K562 (cell line): ENCODE measurements at regions not wholly inside any gene's neighbourhood (a gene's known extent, or its start where the extent isn't known, plus 50 kb on each side); places are given as distances from the start of the nearest gene placed in this dataset.

Experiments used
- CTCF ChIP-seq, 3 experiments: IDR thresholded peaks in 2 of 3; conservative IDR thresholded peaks in 1 of 3; 2 replicates each; pipeline ENCODE4 v1.5.1; 2011 to 2012; ENCODE audit warnings: low read length in 3 of 3, mild to moderate bottlenecking in 3 of 3, control low read depth in 2 of 3, improper control_type of control experiment in 1 of 3, inconsistent platforms in 1 of 3, low read depth in 1 of 3, mixed read lengths in 1 of 3, moderate library complexity in 1 of 3; ENCODE audit not compliant: insufficient read depth in 2 of 3
- ETV6 ChIP-seq, 3 experiments: fragments of 150-350 bp in 1 of 3; sonication (generic) in 1 of 3; formaldehyde crosslinking in 1 of 3; IDR thresholded peaks; 2 replicates each; pipeline versions ENCODE4 v1.6.1 to v1.8.0; 2014 to 2022; ENCODE audit warnings: borderline replicate concordance in 2 of 3, low read depth in 2 of 3, antibody characterized with exemption in 1 of 3, low read length in 1 of 3, mild to moderate bottlenecking in 1 of 3, missing genetic modification reagents in 1 of 3
- KDM1A ChIP-seq, 2 experiments: fragments of 450-650 bp; IDR thresholded peaks; 2 replicates each; pipeline ENCODE4 v1.6.1; 2016; ENCODE audit warnings: mild to moderate bottlenecking in 2 of 2
- NRF1 ChIP-seq, 2 experiments: fragments of 450-650 bp; IDR thresholded peaks in 1 of 2; conservative IDR thresholded peaks in 1 of 2; 2 replicates each; pipeline ENCODE4 v1.6.1; 2014; ENCODE audit warnings: mild to moderate bottlenecking in 2 of 2
- POLR2AphosphoS5 ChIP-seq: IDR thresholded peaks from 2 replicates; pipeline ENCODE4 v1.6.1; 2011; ENCODE audit warnings: mild to moderate bottlenecking, low read depth, low read length, moderate library complexity; ENCODE audit not compliant: control insufficient read depth, insufficient read depth
- RBM25 ChIP-seq: fragments of 200-400 bp; formaldehyde crosslinking; IDR thresholded peaks from 2 replicates; pipeline ENCODE4 v1.6.1; 2018; ENCODE audit warnings: low read length, low read depth, moderate library complexity; ENCODE audit not compliant: severe bottlenecking
- ZBTB43 ChIP-seq: sonication (generic); formaldehyde crosslinking; IDR thresholded peaks from 2 replicates; pipeline ENCODE4 v1.8.0; 2023; ENCODE audit warnings: mild to moderate bottlenecking, missing genetic modification reagents
- ZNF146 ChIP-seq: IDR thresholded peaks from one replicate; pipeline ENCODE4 v1.6.1; 2018; ENCODE audit warnings: missing compliant biosample characterization; ENCODE audit not compliant: unreplicated experiment

GRCh38 chr4:14929669-14930068 lies 72.6 kb upstream of the CPEB2 start:
- TF ChIP-seq ZBTB43 (CRISPR knock-in tag) (no peak), RBM25 (no peak), CTCF (IDR thresholded peaks at IDR 0.05 in 2 of 3, conservative IDR thresholded peaks at IDR 0.05 in 1 of 3; ENCODE audit: insufficient read depth in 2 of 3, low read depth in 1 of 3, low read length in 3 of 3) (no peak), KDM1A (IDR thresholded peaks at IDR 0.05) (no peak), POLR2AphosphoS5 (no peak), ETV6 (IDR thresholded peaks at IDR 0.05; ENCODE audit: borderline replicate concordance in 1 of 2, low read depth in 2 of 2, low read length in 1 of 2) (no peak), ETV6 (CRISPR knock-in tag; IDR thresholded peaks at IDR 0.05; ENCODE audit: borderline replicate concordance) (no peak), ZNF146 (CRISPR knock-in tag) (no peak), NRF1 (conservative IDR thresholded peaks at IDR 0.05 in 1 of 2, IDR thresholded peaks at IDR 0.05 in 1 of 2) (no peak)
